Immature natural killer cell (primary cell): ENCODE measurements at regions not wholly inside any gene's neighbourhood (a gene's known extent, or its start where the extent isn't known, plus 50 kb on each side); places are given as distances from the start of the nearest gene placed in this dataset.
"Not testable (repeated sequence)": the region's sequence is repeated elsewhere in the genome, so short reads cannot be mapped to it uniquely, and the experiment has no call there.

ENCODE experiments used
- DNase-seq, 3 donors: peaks; one replicate each; pipeline ENCODE4 v3.0.0; 2022; ENCODE audit warnings: mixed read lengths in 1 of 3
- H3K27ac Mint-ChIP-seq, 6 donors: one replicate each; pipeline ENCODE4 v1.8.0; 2020; ENCODE audit warnings: mixed read lengths in 6 of 6, mild to moderate bottlenecking in 5 of 6, inconsistent platforms in 4 of 6, moderate library complexity in 3 of 6
- H3K27me3 Mint-ChIP-seq, 3 donors: one replicate each; pipeline ENCODE4 v1.8.0; 2020 to 2021; ENCODE audit warnings: low read depth in 3 of 3, mild to moderate bottlenecking in 3 of 3, mixed read lengths in 3 of 3, moderate library complexity in 3 of 3, inconsistent platforms in 1 of 3
- H3K36me3 Mint-ChIP-seq, 3 donors: one replicate each; pipeline ENCODE4 v1.8.0; 2020; ENCODE audit warnings: mixed read lengths in 3 of 3, inconsistent platforms in 2 of 3, mild to moderate bottlenecking in 2 of 3
- H3K4me1 Mint-ChIP-seq, 2 donors: one replicate each; pipeline ENCODE4 v1.8.0; 2020; ENCODE audit warnings: inconsistent platforms in 2 of 2, mild to moderate bottlenecking in 2 of 2, mixed read lengths in 2 of 2, moderate library complexity in 1 of 2
- H3K4me3 Mint-ChIP-seq, 5 donors: one replicate each; pipeline ENCODE4 v1.8.0; 2020; ENCODE audit warnings: mild to moderate bottlenecking in 5 of 5, mixed read lengths in 5 of 5, inconsistent platforms in 3 of 5, moderate library complexity in 3 of 5
- H3K9me3 Mint-ChIP-seq, 6 donors: one replicate each; pipeline ENCODE4 v1.8.0; 2020; ENCODE audit warnings: mild to moderate bottlenecking in 6 of 6, mixed read lengths in 6 of 6, inconsistent platforms in 4 of 6, moderate library complexity in 3 of 6

DNA sequence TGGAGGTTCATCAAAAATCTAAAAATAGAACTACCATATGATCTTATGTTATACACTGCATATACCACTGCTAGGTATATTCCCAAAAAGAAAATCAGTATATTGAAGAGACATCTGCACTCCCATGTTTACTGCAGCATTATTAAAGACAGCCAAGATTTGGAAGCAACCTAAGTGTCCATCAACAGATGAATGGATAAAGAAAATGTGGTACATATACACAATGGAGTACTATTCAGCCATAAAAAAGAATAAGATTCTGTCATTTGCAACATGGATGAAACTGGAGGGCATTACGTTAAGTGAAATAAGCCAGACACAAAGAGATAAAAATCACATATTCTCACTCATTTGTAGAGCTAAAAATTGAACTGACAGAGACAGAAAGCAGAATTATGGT lies 151.0 kb downstream of the LIG4 start:
- not testable (repeated sequence) for H3K36me3 Mint-ChIP-seq, DNase-seq, H3K4me3 Mint-ChIP-seq, H3K4me1 Mint-ChIP-seq, H3K27me3 Mint-ChIP-seq, H3K27ac Mint-ChIP-seq
- H3K9me3 Mint-ChIP-seq: peaks cover 6 to 37% (median 17%) of the 10 kb centered on the region in 6 donors

DNA sequence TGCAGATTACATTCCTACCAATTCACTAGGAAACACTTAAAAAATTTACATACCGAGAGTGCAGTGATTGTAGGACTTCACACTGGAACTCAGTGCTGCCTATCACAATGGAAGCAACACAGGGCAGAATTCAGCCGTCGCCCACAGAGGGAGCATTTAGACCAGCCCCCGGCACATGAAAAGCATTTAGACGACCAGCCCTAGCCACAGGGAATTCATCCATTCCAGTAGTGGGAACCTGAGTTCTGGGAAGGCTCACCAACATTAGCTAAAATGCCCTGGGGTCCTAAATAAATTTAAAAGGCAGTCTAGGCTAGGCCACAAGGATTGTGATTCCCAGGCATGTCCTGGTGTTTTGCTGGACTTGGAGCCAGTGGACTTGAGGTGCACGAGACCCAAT lies 155.2 kb downstream of the LIG4 start:
- Mint-ChIP-seq H3K9me3 (peaks cover 0 to 23% (median 10%) of the 10 kb centered on the region in 6 donors), H3K36me3 (no peaks in the 10 kb centered on the region), H3K4me1 (no peaks in the 10 kb centered on the region), H3K27ac (no peak overlapping the region), H3K4me3 (no peak overlapping the region), H3K27me3 (peaks cover 0 to 3% (median 0%) of the 10 kb centered on the region in 3 donors)
- DNase-seq: no peak

DNA sequence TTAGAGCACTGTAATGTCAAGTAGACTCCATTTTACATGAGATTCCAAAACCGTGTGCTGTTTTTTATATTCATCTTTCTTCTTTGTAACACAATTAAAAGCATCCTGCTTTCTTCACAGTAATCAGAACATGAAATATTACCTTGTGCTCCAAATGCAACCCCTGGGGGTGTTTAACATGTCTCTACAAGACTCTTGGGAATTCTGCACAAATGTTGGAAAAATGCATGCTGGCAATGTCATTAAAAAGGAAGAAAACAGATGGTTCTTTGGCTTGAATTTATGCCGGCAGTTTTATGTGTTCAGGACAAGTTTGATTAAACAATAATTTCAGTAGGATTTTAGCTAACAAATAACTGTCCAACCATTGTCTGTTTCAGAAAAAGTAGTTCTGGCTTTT lies 159.1 kb downstream of the LIG4 start:
- Mint-ChIP-seq H3K27me3 (peaks cover 0 to 3% (median 0%) of the 10 kb centered on the region in 3 donors), H3K4me1 (no peaks in the 10 kb centered on the region), H3K4me3 (no peak overlapping the region), H3K27ac (no peak overlapping the region), H3K36me3 (no peaks in the 10 kb centered on the region), H3K9me3 (peaks cover 2 to 20% (median 8%) of the 10 kb centered on the region in 6 donors)
- DNase-seq: no peak

- no peaks in the 10 kb centered on the region for H3K27me3 Mint-ChIP-seq
- no peaks in the 10 kb centered on the region for H3K36me3 Mint-ChIP-seq
- no peak for DNase-seq
- peaks cover 3 to 24% (median 9%) of the 10 kb centered on the region in 6 donors for H3K9me3 Mint-ChIP-seq
- H3K4me3 Mint-ChIP-seq: no peak overlapping the region
- no peaks in the 10 kb centered on the region for H3K4me1 Mint-ChIP-seq
- H3K27ac Mint-ChIP-seq: no peak overlapping the region
Observed at GRCh38 chr13:108049211-108049610, 166.1 kb downstream of the LIG4 start.

- H3K4me1 Mint-ChIP-seq: no peaks in the 10 kb centered on the region
- H3K27me3 Mint-ChIP-seq: no peaks in the 10 kb centered on the region
- no peak overlapping the region for H3K4me3 Mint-ChIP-seq
- DNase-seq: no peak
- H3K9me3 Mint-ChIP-seq: peaks cover 8 to 34% (median 9%) of the 10 kb centered on the region in 6 donors
- no peak overlapping the region for H3K27ac Mint-ChIP-seq
- H3K36me3 Mint-ChIP-seq: peaks cover 0 to 5% (median 0%) of the 10 kb centered on the region in 3 donors
Observed at GRCh38 chr13:108044954-108045353, 170.4 kb downstream of the LIG4 start.

DNA sequence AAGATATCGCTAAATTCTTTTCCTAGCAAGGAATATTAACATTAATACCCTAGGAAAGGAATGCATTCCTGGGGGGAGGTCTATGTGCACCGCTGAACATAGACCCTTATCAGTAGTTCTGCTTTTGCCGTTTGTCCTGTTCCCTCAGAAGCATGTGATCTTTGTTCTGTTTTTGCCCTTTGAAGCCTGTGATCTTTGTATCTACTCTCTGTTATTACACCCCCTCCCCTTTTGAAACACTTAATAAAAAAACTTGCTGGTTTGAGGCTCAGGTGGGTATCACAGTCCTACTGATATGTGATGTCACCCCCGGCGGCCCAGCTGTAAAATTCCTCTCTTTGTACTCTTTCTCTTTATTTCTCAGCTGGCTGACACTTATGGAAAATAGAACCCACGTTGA lies 172.5 kb downstream of the LIG4 start:
- not testable (repeated sequence) for H3K4me3 Mint-ChIP-seq, H3K27ac Mint-ChIP-seq, H3K4me1 Mint-ChIP-seq, H3K36me3 Mint-ChIP-seq, DNase-seq, H3K27me3 Mint-ChIP-seq
- peaks cover 6 to 37% (median 12%) of the 10 kb centered on the region in 6 donors for H3K9me3 Mint-ChIP-seq

GRCh38 chr13:108037348-108037747 lies 178.0 kb downstream of the LIG4 start:
- peaks cover 0 to 5% (median 0%) of the 10 kb centered on the region in 3 donors for H3K36me3 Mint-ChIP-seq
- H3K9me3 Mint-ChIP-seq: peaks cover 8 to 47% (median 18%) of the 10 kb centered on the region in 6 donors
- H3K27me3 Mint-ChIP-seq: no peaks in the 10 kb centered on the region
- H3K4me1 Mint-ChIP-seq: no peaks in the 10 kb centered on the region
- no peak overlapping the region for H3K27ac Mint-ChIP-seq
- no peak overlapping the region for H3K4me3 Mint-ChIP-seq
- no peak for DNase-seq

DNA sequence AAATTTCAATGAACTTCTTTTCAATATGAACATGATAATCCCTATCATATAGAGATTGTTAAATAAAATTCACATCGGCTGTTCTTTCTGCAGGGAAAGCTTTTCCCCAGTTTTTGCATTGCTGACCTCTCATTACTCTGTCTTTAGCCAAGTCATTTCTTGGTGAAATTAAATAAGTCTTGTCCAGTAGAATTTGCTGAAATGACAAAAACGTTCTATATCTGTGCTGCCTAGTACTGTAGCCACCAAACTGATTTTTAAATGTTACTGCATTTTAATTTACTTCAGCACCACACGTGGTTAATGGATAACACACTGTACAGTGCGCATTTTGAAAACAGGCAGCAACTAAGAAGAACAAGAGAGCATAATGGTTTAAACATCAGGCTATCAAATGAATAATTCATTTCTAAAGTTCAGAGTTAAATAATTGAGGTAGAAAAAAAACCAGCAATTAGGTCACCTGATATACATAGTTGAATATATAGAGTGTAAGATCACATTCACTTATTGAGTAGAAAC lies 178.9 kb downstream of the LIG4 start:
- Mint-ChIP-seq H3K27ac (no peak overlapping the region), H3K4me3 (no peak overlapping the region), H3K9me3 (peaks cover 8 to 44% (median 18%) of the 10 kb centered on the region in 6 donors), H3K36me3 (no peaks in the 10 kb centered on the region), H3K4me1 (no peaks in the 10 kb centered on the region), H3K27me3 (no peaks in the 10 kb centered on the region)
- DNase-seq: no peak

- no peaks in the 10 kb centered on the region for H3K27me3 Mint-ChIP-seq
- H3K36me3 Mint-ChIP-seq: no peaks in the 10 kb centered on the region
- no peaks in the 10 kb centered on the region for H3K4me1 Mint-ChIP-seq
- H3K27ac Mint-ChIP-seq: no peak overlapping the region
- H3K4me3 Mint-ChIP-seq: no peak overlapping the region
- H3K9me3 Mint-ChIP-seq: peaks cover 5 to 43% (median 17%) of the 10 kb centered on the region in 6 donors
- no peak for DNase-seq
Observed at GRCh38 chr13:108034909-108035410, 180.4 kb downstream of the LIG4 start.

GRCh38 chr13:108033800-108034707 lies 181.3 kb downstream of the LIG4 start:
- H3K4me3 Mint-ChIP-seq: no peak overlapping the region
- H3K36me3 Mint-ChIP-seq: no peaks in the 10 kb centered on the region
- H3K4me1 Mint-ChIP-seq: no peaks in the 10 kb centered on the region
- H3K27ac Mint-ChIP-seq: no peak overlapping the region
- H3K27me3 Mint-ChIP-seq: no peaks in the 10 kb centered on the region
- peaks cover 5 to 40% (median 18%) of the 10 kb centered on the region in 6 donors for H3K9me3 Mint-ChIP-seq
- DNase-seq: no peak

DNA sequence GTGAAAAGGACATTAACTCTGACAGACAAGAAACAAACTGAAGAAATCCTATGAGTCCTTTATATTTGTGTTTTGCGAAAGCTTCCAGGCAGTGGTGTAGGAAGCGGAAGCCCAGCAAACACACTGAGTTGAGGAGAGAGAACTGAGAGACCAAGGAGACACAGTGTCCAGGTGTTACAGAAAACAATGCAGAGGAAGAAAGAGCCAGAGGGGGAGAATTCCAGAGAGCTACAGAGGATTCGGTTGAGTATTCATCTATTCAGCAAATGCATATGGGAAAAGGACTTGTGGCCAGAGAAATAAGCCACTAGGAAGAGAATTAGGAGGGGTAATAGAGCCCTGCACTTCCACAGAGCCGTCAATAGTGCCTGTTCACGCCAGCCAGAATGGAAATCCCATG lies 183.5 kb downstream of the LIG4 start:
- DNase-seq: no peak
- H3K4me1 Mint-ChIP-seq: no peaks in the 10 kb centered on the region
- H3K9me3 Mint-ChIP-seq: peaks cover 6 to 50% (median 20%) of the 10 kb centered on the region in 6 donors
- H3K4me3 Mint-ChIP-seq: no peak overlapping the region
- no peak overlapping the region for H3K27ac Mint-ChIP-seq
- no peaks in the 10 kb centered on the region for H3K36me3 Mint-ChIP-seq
- no peaks in the 10 kb centered on the region for H3K27me3 Mint-ChIP-seq

- Mint-ChIP-seq H3K27ac (no peak overlapping the region), H3K4me1 (no peaks in the 10 kb centered on the region), H3K4me3 (no peak overlapping the region), H3K9me3 (peaks cover 6 to 42% (median 20%) of the 10 kb centered on the region in 6 donors), H3K36me3 (no peaks in the 10 kb centered on the region), H3K27me3 (no peaks in the 10 kb centered on the region)
- no peak for DNase-seq
Observed at GRCh38 chr13:108030769-108031168, 184.6 kb downstream of the LIG4 start.

DNA sequence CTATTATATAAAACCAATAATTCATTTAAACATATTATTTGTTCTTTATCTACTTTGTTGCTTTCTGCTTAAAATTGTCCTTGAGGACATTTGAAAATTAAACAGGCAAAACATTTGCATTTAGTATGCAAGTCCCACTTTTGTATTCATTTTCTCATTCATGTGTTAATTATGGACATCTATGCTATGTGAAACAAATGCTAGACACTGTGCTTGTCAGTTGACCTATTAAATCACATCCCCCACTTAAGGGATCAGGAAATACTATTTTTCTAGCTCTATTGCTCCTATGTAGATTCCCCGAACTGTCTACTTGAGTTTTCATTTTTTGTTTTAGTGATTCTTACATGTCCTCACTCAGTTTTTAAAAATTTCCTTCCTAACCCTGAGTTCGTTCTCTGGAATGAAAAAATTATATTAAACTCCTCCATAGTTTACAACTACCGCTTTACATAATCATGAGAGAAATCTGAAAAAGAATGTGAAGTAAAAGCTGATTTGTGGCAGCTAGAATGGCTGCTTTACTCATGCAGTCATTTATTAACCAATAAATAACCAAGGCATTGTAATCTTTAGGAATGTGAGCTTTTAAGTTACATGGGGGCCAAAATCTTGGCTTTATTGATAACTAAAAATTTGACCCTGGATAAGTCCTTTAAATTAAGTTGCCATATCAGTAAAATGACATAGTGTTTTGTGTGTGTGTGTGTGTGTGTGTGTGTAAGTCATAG lies 188.5 kb downstream of the LIG4 start:
- Mint-ChIP-seq H3K9me3 (peaks cover 2 to 29% (median 13%) of the 10 kb centered on the region in 6 donors), H3K27ac (no peak overlapping the region), H3K36me3 (no peaks in the 10 kb centered on the region), H3K4me3 (no peak overlapping the region), H3K4me1 (no peaks in the 10 kb centered on the region), H3K27me3 (peaks cover 0 to 2% (median 0%) of the 10 kb centered on the region in 3 donors)
- no peak for DNase-seq

DNA sequence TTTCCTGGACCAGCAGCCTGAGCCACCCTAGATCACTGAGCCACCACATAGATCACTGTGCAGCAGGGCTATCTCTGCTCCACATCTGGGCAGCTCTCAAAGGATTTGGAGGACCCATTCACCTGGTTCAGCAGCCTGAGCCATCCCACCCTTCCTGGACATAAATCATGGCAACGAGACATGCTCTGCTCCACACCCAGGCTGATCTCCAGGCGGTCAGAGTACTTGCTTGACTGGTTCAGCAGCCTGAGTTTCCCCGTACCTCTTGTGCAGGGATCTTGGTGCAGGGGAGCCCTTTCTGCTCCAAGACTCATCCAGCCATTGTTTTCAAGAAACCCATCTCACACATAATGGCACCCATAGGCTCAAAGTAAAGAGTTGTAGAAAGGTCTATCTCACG lies 195.3 kb downstream of the LIG4 start:
- peaks cover 0 to 6% (median 4%) of the 10 kb centered on the region in 3 donors for H3K36me3 Mint-ChIP-seq
- no peaks in the 10 kb centered on the region for H3K4me1 Mint-ChIP-seq
- H3K27ac Mint-ChIP-seq: no peak overlapping the region
- H3K9me3 Mint-ChIP-seq: peaks cover 16 to 59% (median 28%) of the 10 kb centered on the region in 6 donors
- H3K4me3 Mint-ChIP-seq: no peak overlapping the region
- no peak for DNase-seq
- peaks cover 0 to 2% (median 0%) of the 10 kb centered on the region in 3 donors for H3K27me3 Mint-ChIP-seq
